GM19395 (cell line): ENCODE measurements at regions not wholly inside any gene's neighbourhood (a gene's known extent, or its start where the extent isn't known, plus 50 kb on each side); places are given as distances from the start of the nearest gene placed in this dataset.
"Not testable (repeated sequence)": the region's sequence is repeated elsewhere in the genome, so short reads cannot be mapped to it uniquely, and the experiment has no call there.

Experiments used
- ATAC-seq: cut with Tn5 transposase; IDR thresholded peaks from one replicate; pipeline ENCODE4 v1.9.1; 2021; ENCODE audit warnings: mild to moderate bottlenecking, moderate library complexity; ENCODE audit not compliant: unreplicated experiment

DNA sequence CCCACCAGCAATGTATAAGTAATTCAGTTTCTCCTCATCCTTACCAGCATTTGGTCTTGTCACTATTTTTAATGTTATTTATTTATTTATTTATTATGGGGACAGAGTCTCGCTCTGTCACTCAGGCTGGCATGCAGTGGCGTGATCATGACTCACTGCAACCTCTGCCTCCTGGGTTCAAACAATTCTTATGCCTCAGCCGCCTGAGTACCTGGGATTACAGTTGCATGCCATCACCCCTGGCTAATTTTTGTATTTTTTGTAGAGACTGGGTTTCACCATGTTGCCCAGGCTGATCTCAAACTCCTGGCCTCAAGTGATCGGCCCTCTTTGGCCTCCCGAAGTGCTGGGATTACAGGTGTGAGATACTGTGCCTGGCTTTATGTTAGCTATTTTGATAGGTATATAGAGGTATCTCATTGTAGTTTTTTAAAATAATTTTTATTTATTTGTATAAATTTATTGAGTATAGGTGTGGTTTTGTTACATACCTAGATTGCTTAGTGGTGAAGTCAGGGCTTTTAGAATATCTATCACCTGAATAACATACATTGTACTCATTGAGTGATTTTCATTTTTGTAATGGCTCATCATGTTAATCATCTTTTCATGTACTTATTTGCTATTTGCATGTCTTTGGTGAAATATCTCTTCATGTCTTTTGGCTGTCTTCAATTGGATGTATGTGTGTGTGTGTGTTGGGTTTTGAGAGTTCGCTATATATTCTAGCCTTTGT, 53.3 kb downstream of the TANC2 start:
- no peak for ATAC-seq

DNA sequence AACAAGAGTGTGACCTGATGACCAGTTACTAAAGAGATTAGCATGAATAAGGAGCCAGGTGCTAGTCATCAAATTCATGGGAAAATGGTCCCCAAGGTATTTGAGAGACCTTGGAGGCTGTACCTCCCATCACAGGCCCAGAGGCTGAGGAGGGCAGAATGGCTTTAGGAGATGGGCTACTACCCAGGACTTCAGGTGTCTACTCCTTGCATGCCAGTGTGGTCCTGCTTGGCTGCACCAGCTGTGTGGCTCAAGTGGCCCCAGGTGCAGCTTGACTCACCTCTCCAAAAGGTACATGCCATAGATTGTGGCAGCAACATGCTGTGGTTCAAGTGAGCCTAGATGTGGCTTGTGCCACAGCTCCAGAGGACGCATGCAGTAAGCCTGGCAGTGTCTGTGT, 56.5 kb downstream of the TANC2 start:
- no peak for ATAC-seq

DNA sequence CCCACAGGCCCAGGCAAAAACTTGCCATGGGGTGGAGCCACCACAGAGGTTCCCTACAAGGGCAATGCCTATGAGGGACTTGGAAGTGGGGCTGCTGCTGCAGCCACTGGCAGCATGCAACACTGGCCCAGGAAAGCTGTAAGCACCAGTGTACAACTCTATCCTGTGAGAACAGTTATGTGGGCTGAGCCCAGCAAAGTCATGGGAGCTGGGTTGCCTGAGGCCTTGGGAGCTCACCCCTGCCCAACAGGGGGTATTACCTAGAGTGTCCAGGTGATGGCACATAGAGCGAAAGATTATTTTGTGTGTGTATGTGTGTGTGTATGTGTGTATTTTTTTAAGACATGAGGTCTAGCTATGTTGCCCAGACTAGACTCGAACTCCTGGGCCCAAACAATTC, 57.0 kb downstream of the TANC2 start:
- no peak for ATAC-seq

DNA sequence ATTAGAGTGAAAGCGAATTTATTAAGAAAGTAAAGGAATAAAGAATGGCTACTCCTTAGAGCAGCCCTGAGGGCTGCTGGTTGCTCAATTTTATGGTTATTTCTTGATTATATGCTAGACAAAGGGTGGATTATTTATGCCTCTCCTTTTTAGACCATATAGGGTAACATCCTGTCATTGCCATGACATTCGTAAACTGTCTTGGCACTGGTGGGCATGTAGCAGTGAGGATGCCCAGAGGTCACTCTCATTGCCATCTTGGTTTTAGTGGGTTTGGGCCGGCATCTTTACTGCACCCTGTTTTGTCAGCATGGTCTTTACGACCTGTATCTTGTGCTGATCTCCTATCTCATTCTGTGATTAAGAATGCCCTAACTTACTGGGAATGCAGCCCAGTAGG, 58.2 kb downstream of the TANC2 start:
- ATAC-seq, result no peak

DNA sequence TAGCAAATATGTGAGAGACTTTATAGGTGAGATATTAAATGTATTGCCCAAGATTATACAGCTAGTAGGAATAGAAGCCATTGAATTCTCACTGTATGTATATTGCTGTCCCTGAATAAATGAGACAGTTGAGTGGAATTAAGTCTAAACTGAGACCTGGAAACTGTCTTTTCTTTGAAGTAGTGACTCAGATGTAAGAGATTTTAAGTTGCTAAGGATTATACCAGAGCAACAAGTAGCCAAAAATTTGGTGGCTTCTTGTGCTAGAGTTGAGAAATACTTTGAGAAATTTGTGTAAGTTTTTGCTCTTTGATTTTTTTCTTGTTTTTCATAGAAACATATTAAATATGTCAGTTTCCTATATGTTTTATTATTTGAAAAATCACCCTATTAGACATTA, 58.7 kb downstream of the TANC2 start:
- no peak for ATAC-seq

DNA sequence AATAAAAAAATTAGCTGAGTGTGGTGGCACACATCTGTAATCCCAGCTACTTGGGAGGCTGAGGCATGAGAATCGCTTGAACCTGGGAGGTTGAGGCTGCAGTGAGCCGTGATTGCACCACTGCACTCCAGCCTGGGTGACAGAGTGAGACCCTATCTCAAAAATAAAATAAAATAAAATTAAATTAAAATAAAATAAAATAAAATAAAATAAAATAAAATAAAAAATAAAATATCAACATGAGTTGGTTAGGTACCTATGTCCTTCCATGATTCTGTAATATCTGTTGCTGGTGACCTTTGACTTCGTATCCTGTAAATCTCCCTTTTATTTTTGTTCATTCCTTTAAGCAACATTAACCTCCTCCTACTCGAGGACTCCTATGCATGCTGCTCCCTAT, 59.6 kb downstream of the TANC2 start:
- not testable (repeated sequence) for ATAC-seq

DNA sequence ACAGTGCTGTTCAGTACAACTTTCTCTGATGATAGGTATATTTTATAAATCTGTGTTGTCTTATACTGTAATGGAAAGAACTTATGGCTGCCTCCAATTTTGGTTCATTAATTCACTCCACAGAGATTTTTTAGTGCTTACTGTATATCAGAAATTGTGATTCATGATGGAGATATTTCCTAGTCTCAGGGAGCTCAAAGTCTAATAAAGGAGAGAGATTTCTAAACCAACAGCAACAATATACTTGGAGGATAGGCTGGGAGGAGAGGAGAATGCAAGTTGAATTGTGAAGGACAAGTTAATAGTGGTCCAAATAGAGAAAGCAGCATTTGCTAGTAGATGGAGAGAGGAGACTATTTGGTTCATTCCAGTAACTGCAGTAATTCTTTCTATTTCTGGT, 63.5 kb downstream of the TANC2 start:
- ATAC-seq, result no peak

DNA sequence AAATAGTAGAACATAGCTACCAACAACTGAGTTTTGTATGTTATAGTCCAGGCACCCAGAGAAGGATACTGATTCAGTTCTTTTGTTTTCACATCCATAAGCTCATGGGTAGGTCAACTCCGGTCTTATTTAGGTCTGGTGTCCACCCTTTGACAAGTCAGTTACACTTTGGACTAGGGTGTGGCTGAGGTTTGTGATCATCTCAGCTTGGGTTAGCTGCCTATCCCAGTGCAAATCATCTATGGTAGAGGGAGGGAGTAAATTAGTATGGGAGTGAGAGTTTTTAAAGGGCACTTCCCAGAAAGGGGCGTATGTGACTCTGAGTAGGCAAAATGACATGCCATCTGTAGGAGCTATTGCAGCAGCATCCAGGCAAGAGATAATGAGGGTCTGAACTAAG, 66.1 kb downstream of the TANC2 start:
- ATAC-seq, result no peak

DNA sequence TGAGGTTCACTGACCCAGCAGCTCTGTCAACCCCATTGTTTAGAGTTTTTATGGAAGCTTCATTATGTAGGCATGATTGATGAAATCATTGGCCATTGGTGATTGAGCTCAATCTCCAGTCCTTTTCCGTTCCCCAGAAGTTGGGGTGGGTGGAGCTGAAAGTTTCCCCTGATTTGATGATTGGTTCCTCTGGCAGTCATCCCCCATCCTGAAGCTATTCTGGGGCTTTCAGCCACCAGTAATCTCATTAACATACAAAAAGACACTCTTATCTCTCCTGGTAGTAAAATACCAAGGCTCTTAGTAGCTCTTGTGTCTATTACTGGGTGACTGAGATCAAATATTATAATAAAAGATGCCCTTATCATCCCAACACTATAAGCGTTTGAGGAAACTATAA, 67.1 kb downstream of the TANC2 start:
- ATAC-seq, result no peak

DNA sequence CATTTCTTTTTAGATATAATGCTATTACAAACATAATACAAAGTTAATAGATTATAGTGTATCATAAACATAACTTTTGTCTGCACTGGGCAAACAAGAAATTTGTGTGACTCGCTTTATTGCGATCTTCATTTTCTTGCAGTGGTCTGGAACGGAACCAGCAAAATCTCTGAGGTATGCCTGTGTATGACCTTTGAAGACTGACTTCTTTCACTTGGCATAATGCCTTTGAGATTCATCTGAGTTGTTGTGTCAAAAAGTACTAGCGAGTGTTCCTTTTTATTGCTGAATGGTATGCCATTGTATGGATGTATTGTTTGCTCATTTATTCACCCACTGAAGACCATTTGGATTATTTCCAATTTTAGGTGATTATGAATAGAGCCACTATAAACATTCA, 69.2 kb downstream of the TANC2 start:
- ATAC-seq, result no peak

DNA sequence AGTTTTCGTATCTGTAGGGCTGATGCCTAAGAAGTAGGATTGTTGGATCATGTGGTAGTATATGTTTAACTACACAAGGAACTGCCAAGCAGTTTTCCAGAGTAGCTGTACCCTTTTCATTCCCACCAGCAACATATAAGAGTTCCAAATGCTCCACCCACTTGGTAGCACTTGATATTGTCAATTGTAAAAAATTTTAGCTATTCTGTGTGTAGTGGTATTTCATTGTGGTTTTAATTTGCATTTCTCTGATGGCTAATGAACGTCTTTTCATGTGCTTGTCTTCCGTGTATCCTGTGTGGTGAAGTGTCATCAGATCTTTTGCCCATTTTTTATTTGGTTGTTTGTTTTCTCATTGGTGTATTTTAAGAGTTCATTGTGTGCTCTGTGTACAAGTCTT, 69.7 kb downstream of the TANC2 start:
- no peak for ATAC-seq

DNA sequence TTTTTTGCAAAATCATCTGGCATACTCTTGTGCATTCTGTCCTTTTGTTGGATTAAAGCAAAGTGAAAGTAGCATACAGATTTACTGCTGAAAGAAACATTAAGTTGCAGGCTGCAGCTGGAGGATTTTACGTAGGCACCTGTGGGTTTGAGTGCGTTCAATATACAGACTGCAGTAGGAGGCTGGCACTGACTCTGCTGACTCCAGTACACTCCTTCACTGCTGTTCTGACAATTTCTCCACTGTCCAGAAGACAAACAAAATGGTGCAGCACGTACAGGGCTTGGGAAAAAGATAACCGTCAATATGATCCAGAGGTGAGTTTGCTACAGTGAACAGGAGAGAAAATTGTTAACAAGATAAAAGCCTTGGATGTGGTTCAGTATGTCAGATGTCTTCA, 73.3 kb downstream of the TANC2 start:
- ATAC-seq, result no peak

DNA sequence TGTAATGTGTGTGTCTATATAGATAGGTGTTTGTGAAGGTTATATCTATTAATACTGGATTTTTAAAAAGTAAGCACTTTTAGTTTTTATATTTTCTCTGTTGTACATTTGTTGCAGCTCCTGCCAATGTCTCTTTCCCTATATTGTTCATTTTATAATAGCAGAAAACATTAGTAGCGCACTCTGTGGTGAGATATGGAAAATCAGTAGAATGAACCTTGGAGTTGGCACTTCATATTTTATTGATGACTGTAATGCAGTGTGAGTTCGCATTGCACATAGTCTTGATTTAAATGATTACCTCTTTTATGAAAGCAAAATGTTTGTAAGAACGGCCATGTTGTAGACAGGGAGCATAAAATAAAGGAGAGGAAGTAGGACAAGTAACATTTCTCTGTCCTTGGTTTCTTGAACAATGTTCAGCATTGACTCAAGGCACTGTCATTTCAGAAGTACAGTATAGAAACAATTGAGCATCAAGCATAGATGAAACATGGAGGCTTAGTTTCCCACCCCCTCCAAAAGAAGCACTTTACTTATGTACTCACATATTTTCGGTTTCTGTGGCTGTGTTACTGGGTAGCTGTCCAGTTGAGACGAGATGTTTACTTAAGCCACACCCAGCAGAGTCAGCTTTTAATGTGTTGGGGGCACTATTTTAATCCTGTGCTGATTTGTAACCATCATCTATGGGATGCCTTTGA, 74.0 kb downstream of the TANC2 start:
- no peak for ATAC-seq

DNA sequence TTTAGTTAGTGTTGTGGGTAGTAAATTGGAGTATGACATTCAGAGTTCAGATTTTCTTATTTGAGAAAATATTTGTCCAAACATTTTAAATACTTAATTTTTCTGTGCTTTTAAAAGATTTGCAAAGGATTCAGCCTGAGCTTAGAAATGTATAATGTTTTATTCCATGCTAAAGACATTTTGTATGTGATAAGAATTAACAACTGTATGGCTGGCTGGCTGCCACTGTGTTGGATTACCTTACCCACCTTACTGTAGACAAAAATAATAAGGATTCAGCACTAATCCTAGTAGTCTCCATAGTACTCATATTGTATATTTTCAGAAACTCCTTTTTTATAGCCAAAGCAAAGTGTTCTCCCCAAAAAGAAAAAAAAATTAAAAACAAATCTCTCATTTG, 74.8 kb downstream of the TANC2 start:
- no peak for ATAC-seq

DNA sequence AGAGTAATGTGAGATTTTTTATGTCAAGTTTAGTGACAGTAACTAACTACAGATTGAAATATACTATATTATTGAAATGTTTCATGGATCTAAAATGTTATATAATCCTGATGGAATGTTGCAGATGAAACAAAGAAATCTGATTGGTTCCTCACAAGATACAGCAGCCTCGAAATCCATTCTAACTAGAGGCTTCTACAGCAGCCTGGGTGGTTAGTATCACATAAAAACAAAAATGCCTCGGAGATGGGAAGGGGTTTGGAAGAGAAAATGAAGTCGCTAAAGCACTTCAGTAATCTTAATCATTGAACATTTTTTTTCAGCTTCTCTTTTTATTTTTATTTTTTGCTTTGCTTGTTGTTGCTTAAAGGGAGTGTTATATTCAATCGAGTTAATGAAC, 75.2 kb downstream of the TANC2 start:
- ATAC-seq, result no peak

DNA sequence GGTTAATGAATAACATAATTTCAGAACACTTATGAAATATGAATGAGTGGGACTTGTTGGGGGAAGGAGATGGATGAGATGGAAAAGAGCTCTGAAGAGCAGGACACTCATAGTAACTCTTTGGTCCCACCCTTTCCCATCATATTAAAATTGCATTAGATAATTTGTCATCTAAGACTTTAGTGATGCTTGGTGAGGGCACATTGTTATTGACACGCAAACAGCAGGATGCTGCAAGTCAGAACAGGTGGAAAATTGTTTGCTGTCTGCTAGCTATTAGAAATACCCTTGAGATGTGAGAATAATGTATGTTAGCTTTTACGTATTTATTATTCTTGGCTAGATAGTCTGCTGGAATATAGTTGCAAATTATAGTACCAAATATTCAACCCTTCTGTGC, 75.7 kb downstream of the TANC2 start:
- no peak for ATAC-seq

DNA sequence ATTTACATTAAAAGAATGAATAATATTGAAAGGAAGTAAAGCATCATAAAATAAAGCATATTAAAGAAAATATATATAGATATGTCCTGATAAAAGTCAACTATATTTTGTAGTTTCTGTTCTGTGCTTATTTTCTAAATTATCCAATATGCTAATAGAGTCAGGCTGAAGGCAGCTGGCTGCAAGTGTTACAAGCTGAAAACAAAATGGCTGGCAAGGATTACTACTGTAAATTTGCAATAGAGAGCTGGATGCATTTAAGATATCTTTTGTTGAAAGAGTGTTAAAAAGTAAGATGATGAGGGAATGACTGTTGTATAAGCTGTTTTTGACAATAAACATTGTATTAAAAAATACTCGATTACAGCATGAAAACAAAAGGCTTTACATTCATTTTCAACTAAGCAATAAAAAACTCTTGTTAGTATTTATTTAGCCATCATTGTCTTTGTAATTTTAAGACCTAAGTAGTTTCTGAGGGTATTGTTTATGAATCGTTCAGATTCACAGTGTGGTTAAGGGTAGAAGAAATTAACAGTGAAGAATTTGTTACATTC, 76.3 kb downstream of the TANC2 start:
- no peak for ATAC-seq

DNA sequence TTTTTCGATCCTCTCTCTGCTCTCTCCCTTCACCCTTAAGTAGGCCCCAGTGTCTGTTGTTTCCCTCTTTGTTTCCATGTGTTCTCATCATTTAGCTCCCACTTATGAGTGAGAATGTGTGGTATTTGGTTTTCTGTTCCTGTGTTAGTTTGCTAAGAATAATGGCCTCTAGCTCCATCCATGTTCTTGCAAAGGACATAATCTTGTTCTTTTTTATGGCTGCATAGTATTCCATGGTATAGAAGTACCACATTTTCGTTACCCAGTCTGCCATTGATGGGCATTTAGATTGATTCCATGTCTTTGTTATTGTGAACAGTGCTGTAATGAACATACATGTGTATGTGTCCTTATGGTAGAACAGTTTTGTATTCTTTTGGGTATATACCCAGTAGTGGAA, 91.5 kb downstream of the TANC2 start:
- ATAC-seq, result not testable (repeated sequence)

DNA sequence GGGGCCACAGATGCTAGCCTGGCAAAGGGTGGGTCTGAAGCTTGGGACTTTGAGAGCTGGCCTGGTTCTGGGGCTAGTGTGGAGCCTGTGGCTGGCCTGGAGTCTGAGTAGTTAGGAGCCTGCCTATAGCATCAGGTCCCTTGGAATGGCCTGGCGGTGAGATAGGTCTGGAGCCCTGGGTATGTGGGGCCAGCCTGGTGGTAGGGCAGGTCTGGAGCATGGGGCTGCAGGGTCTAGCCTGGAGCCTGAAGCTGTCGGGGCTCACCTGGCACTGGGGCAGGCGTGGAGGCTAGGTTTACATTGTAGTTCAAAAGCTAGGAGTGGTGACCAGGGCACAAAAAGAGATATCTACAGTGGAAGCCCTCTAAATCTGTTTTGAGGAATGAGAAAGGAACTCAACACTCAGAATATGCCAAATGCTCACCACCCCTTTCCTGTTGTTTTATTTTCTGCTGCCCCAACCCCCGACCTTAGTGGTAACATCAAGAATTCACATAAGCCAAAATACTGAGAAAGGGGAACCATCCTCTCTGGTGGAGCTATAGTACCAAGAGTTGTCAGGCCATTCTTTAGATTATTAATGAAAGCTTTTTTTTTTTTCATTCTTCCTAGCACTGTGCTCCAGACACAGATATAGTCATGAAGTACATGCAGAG, 100.3 kb downstream of the TANC2 start:
- no peak for ATAC-seq

DNA sequence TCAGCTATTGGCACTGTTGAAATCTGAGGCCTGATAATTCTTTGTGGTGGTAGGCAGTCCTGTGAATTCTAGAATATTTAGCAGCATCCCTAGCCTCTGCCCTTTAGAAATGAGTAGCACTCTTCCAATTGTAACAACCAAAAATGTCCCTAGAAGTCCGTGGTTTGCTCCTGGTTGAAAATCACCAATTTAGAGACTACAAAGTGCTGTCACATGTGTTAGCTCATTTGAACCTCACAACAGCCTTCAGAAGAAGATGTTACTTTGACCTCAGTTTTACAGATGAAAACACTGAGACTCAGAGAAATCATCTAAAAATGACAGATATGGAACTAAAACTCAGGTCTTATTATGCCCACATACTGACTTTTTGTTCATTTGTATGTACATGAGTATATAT, 103.2 kb downstream of the TANC2 start:
- no peak for ATAC-seq

DNA sequence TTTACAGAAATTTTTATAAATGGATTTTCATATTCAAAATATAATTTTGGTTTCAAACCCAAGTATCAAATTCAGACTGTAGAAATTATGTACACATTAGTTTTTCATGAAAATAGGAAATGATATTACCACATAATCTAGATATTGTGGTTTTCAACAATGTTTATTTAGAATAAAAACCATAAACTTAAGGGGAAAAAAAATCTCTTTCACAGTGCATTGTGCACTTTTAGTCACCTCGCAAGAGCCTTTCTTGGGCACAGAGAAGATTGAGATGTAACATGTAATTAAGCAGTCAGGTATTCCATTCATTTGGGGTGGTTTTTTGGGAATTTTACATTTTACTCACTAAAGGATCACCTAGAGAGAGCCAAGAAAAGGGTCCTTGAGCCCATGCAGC, 104.0 kb downstream of the TANC2 start:
- ATAC-seq, result no peak

DNA sequence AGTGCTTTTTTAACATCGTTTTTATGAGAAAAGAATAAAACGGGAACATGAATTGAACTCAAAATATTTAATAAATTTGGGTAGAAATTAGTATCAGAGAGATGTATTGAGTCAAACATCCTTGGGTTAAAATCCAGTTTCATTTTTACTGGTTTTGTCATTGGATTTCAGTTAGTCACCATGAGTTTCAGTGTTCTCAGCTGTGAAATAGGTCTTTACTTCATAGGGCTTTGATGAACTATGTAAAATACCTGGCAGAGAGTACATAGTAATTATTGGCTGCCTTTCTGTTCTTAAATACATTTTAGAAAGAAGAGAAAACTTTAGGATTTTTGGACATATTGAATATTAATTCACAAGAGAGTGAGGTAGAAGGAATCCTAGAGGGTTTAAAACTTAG, 105.8 kb downstream of the TANC2 start:
- ATAC-seq, result no peak
